Neutrophil (primary cell): ENCODE measurements at regions not wholly inside any gene's neighbourhood (a gene's known extent, or its start where the extent isn't known, plus 50 kb on each side); places are given as distances from the start of the nearest gene placed in this dataset.

Source experiments
- H3K27ac ChIP-seq: fragments of 200-600 bp; sonication (generic); 2 replicates; pipeline ENCODE4 v1.5.1; 2016; ENCODE audit warnings: mild to moderate bottlenecking, moderate library complexity
- H3K27me3 ChIP-seq: fragments of 200-600 bp; sonication (generic); 2 replicates; pipeline ENCODE4 v1.6.0; 2016; ENCODE audit warnings: mild to moderate bottlenecking
- H3K36me3 ChIP-seq: fragments of 200-600 bp; sonication (generic); 2 replicates; pipeline ENCODE4 v1.5.1; 2017
- H3K4me1 ChIP-seq, 2 experiments: fragments of 200-600 bp in 1 of 2; sonication (generic) in 1 of 2; 1 replicate in 1 of 2; 2 replicates in 1 of 2; pipeline versions ENCODE4 v1.5.1 to v1.6.1; 2013 to 2016; ENCODE audit warnings: low read depth in 1 of 2, low read length in 1 of 2, mild to moderate bottlenecking in 1 of 2, moderate library complexity in 1 of 2; ENCODE audit not compliant: control insufficient read depth in 1 of 2, insufficient read depth in 1 of 2
- H3K4me3 ChIP-seq, 2 experiments: fragments of 200-600 bp in 1 of 2; sonication (generic) in 1 of 2; 1 replicate in 1 of 2; 2 replicates in 1 of 2; pipeline ENCODE4 v1.5.1; 2013 to 2016; ENCODE audit warnings: low read depth in 1 of 2, low read length in 1 of 2, mild to moderate bottlenecking in 1 of 2, moderate library complexity in 1 of 2
- H3K9me3 ChIP-seq: fragments of 200-600 bp; sonication (generic); 2 replicates; pipeline ENCODE4 v1.5.1; 2016
- TF ChIP-seq, protein P1 (sequence below): fragments of 200-600 bp; sonication (generic); IDR thresholded peaks from 2 replicates; pipeline ENCODE4 v1.5.1; 2016; ENCODE audit warnings: antibody characterized with exemption

DNA sequence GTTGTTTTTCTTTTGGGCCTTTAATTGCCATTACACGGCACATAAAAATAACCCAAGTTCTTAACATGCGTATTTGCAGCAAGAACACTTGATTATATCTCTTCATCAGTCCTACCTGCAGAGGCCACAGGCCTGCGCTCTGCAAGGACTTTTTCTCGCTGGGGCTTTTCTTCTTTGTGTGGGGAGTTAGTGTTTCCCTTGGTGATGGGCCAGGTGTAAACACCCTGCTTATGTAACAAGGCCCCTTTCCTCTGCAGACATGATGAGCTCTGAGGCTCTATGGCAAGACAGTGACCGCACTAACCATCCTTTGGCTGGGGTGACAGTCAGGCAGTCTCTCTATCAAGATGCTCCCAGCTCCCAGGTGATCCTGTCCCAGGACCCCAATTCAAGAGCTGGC lies 97.8 kb upstream of the PCSK2 start:
- H3K9me3 ChIP-seq, result no peaks in the 10 kb centered on the region
- no peak overlapping the region for H3K27ac ChIP-seq
- no peaks in the 10 kb centered on the region for H3K4me1 ChIP-seq
- no peaks in the 10 kb centered on the region for H3K36me3 ChIP-seq
- H3K4me3 ChIP-seq, result no peak overlapping the region
- H3K27me3 ChIP-seq, result no peaks in the 10 kb centered on the region
- TF ChIP-seq, protein P1, sequence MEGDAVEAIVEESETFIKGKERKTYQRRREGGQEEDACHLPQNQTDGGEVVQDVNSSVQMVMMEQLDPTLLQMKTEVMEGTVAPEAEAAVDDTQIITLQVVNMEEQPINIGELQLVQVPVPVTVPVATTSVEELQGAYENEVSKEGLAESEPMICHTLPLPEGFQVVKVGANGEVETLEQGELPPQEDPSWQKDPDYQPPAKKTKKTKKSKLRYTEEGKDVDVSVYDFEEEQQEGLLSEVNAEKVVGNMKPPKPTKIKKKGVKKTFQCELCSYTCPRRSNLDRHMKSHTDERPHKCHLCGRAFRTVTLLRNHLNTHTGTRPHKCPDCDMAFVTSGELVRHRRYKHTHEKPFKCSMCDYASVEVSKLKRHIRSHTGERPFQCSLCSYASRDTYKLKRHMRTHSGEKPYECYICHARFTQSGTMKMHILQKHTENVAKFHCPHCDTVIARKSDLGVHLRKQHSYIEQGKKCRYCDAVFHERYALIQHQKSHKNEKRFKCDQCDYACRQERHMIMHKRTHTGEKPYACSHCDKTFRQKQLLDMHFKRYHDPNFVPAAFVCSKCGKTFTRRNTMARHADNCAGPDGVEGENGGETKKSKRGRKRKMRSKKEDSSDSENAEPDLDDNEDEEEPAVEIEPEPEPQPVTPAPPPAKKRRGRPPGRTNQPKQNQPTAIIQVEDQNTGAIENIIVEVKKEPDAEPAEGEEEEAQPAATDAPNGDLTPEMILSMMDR, result no peak

GRCh38 chr20:17137692-17138091 lies 89.1 kb upstream of the PCSK2 start:
- no peak overlapping the region for H3K4me3 ChIP-seq
- H3K9me3 ChIP-seq, result no peaks in the 10 kb centered on the region
- H3K27ac ChIP-seq, result no peak overlapping the region
- no peaks in the 10 kb centered on the region for H3K4me1 ChIP-seq
- H3K36me3 ChIP-seq, result no peaks in the 10 kb centered on the region
- TF ChIP-seq, protein P1, result no peak
- H3K27me3 ChIP-seq, result no peaks in the 10 kb centered on the region

DNA sequence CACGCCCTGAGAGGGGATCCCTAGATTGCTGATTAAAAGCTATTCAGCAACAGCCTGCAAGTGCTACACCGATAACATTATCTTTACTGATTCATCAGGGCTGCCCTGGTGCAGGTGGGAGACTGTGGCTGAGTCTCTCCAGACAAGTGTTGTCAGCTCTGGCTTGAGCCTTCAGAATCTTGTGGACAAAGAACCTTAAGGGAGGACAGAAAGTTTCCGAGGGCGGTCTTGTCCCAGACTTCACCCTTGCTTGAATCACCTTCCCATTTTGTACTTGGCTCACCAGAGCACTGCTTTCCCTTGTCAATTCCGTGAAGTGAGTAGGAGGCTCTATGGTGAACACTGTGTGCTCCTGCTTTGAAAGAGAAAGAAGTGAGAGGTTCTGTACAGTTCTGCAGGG lies 88.6 kb upstream of the PCSK2 start:
- H3K9me3 ChIP-seq, result no peaks in the 10 kb centered on the region
- H3K27me3 ChIP-seq, result no peaks in the 10 kb centered on the region
- no peak overlapping the region for H3K4me3 ChIP-seq
- H3K4me1 ChIP-seq, result no peaks in the 10 kb centered on the region
- no peak overlapping the region for H3K27ac ChIP-seq
- no peaks in the 10 kb centered on the region for H3K36me3 ChIP-seq
- TF ChIP-seq, protein P1, result no peak

GRCh38 chr20:17140894-17141293 lies 85.9 kb upstream of the PCSK2 start:
- no peak overlapping the region for H3K4me3 ChIP-seq
- no peaks in the 10 kb centered on the region for H3K4me1 ChIP-seq
- H3K27ac ChIP-seq, result no peak overlapping the region
- H3K27me3 ChIP-seq, result no peaks in the 10 kb centered on the region
- TF ChIP-seq, protein P1, result no peak
- H3K36me3 ChIP-seq, result no peaks in the 10 kb centered on the region
- H3K9me3 ChIP-seq, result no peaks in the 10 kb centered on the region

- Histone ChIP-seq H3K9me3 (no peaks in the 10 kb centered on the region), H3K4me3 (no peak overlapping the region), H3K36me3 (no peaks in the 10 kb centered on the region), H3K27me3 (no peaks in the 10 kb centered on the region), H3K27ac (no peak overlapping the region), H3K4me1 (no peaks in the 10 kb centered on the region)
- TF ChIP-seq, protein P1, result no peak
These were observed 85.3 kb upstream of the PCSK2 start for GRCh38 chr20:17141568-17141967.

- H3K9me3 ChIP-seq, result no peaks in the 10 kb centered on the region
- H3K27ac ChIP-seq, result no peak overlapping the region
- H3K4me3 ChIP-seq, result no peak overlapping the region
- TF ChIP-seq, protein P1, result no peak
- H3K36me3 ChIP-seq, result no peaks in the 10 kb centered on the region
- H3K4me1 ChIP-seq, result no peaks in the 10 kb centered on the region
- no peaks in the 10 kb centered on the region for H3K27me3 ChIP-seq
These were observed 84.2 kb upstream of the PCSK2 start for GRCh38 chr20:17142666-17143065.
